Mesendoderm (in vitro differentiated cells): ENCODE measurements at regions not wholly inside any gene's neighbourhood (a gene's known extent, or its start where the extent isn't known, plus 50 kb on each side); places are given as distances from the start of the nearest gene placed in this dataset.

Experiments
- DNase-seq: peaks from one replicate; pipeline ENCODE4 v3.0.0; 2013
- H2AK5ac ChIP-seq: 2 replicates; pipeline ENCODE4 v1.6.1; 2013; ENCODE audit warnings: low read length, inconsistent platforms
- H2BK120ac ChIP-seq: 2 replicates; pipeline ENCODE4 v1.6.1; 2013; ENCODE audit warnings: low read depth, mild to moderate bottlenecking, low read length, moderate library complexity, mixed read lengths
- H2BK15ac ChIP-seq: replicated peaks from 2 replicates; pipeline ENCODE4 v1.6.1; 2013; ENCODE audit warnings: low read depth, mild to moderate bottlenecking, moderate library complexity
- H2BK5ac ChIP-seq: 2 replicates; pipeline ENCODE4 v1.6.1; 2013; ENCODE audit warnings: low read length, inconsistent platforms
- H3K18ac ChIP-seq: 2 replicates; pipeline ENCODE4 v1.6.1; 2013; ENCODE audit warnings: mild to moderate bottlenecking, low read length, mixed read lengths
- H3K23ac ChIP-seq: one replicate; pipeline ENCODE4 v1.6.1; 2013; ENCODE audit warnings: low read length
- H3K27ac ChIP-seq: 2 replicates; pipeline ENCODE4 v1.5.1; 2013; ENCODE audit warnings: low read depth, mild to moderate bottlenecking, inconsistent platforms, low read length, moderate library complexity
- H3K27me3 ChIP-seq: 2 replicates; pipeline ENCODE4 v1.6.1; 2013; ENCODE audit warnings: low read length, control low read depth, mild to moderate bottlenecking, inconsistent platforms; ENCODE audit not compliant: insufficient read depth, poor library complexity
- H3K36me3 ChIP-seq: 2 replicates; pipeline ENCODE4 v1.6.1; 2013; ENCODE audit warnings: low read length, inconsistent platforms; ENCODE audit not compliant: control insufficient read depth, insufficient read depth
- H3K4ac ChIP-seq: one replicate; pipeline ENCODE4 v1.6.1; 2013; ENCODE audit warnings: low read depth, mild to moderate bottlenecking, low read length, moderate library complexity
- H3K4me1 ChIP-seq: 2 replicates; pipeline ENCODE4 v1.6.1; 2013; ENCODE audit warnings: low read depth, low read length, inconsistent platforms; ENCODE audit not compliant: control insufficient read depth
- H3K4me2 ChIP-seq: 2 replicates; pipeline ENCODE4 v1.6.1; 2013; ENCODE audit warnings: low read length
- H3K4me3 ChIP-seq: 2 replicates; pipeline ENCODE4 v1.5.1; 2013; ENCODE audit warnings: mild to moderate bottlenecking, low read length
- H3K56ac ChIP-seq: one replicate; pipeline ENCODE4 v1.6.1; 2013; ENCODE audit warnings: low read length
- H3K79me1 ChIP-seq: 2 replicates; pipeline ENCODE4 v1.6.1; 2013; ENCODE audit warnings: low read length, inconsistent platforms
- H3K79me2 ChIP-seq: 2 replicates; pipeline ENCODE4 v1.6.1; 2013; ENCODE audit warnings: mild to moderate bottlenecking, low read length; ENCODE audit not compliant: control insufficient read depth, insufficient read depth
- H3K9ac ChIP-seq: 2 replicates; pipeline ENCODE4 v1.6.1; 2013; ENCODE audit warnings: low read length, inconsistent platforms
- H4K5ac ChIP-seq: one replicate; pipeline ENCODE4 v1.6.1; 2013; ENCODE audit warnings: low read length
- H4K8ac ChIP-seq: one replicate; pipeline ENCODE4 v1.6.1; 2013; ENCODE audit warnings: low read depth, mild to moderate bottlenecking, control low read depth, low read length, moderate library complexity
- WGBS: extraction: QIAGEN DNeasy Blood & Tissue Kit; methylation state at CpG from one replicate; pipeline ENCODE4 v1.1.7; 2013; ENCODE audit warnings: low lambda C conversion rate, missing lambda C conversion rate; ENCODE audit not compliant: insufficient coverage; ENCODE audit errors: extremely low coverage; 5-methylcytosine and 5-hydroxymethylcytosine counted together

DNA sequence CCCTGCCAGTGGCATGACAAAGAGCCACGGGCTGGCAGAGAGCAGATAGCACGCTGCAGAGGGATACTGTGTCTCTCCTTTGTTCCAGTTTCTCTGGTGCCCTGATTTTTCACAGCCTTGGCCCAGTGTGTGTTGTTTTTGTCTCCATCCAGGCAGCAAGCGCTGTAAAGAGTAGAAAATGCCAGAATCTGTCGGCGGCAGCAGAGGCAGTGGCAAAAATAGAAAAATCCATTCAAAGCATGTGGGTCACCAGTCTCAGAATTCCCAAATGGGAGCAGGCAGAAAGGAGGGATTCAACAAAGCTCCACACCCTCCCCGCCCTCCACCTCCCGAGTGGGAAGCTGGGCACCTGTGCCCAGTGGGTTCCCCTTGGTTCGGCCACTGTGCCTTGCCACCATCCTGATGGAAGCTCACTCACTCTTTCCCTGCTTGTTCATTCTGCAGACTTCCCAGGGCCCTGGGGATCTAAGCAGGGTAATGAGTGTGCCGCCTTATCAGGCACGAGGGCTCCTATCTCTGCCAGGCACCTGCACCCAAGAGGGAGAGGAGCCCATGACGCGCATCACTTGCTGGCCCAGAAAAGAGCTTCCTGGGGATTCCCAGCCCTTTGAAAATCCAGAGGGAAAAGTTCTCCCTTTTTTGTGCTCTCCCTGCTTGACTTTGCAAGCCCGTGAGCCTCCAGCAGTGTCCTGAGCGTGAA is 416.9 kb downstream of the IRS2 start:
- no peak overlapping the region for H3K9ac ChIP-seq
- no peaks in the 10 kb centered on the region for H3K79me2 ChIP-seq
- no peak overlapping the region for H2BK120ac ChIP-seq
- H3K4me1 ChIP-seq = no peaks in the 10 kb centered on the region
- no peak overlapping the region for H3K18ac ChIP-seq
- no peak overlapping the region for H4K8ac ChIP-seq
- no peak overlapping the region for H3K23ac ChIP-seq
- H3K27ac ChIP-seq = no peak overlapping the region
- no peak overlapping the region for H2AK5ac ChIP-seq
- no peak overlapping the region for H2BK5ac ChIP-seq
- H3K79me1 ChIP-seq = no peaks in the 10 kb centered on the region
- no peaks in the 10 kb centered on the region for H3K27me3 ChIP-seq
- H4K5ac ChIP-seq = no peak overlapping the region
- H3K4me2 ChIP-seq = no peak overlapping the region
- H3K56ac ChIP-seq = no peak overlapping the region
- no peak overlapping the region for H3K4me3 ChIP-seq
- H2BK15ac ChIP-seq = no peak overlapping the region
- H3K36me3 ChIP-seq = no peaks in the 10 kb centered on the region
- WGBS = no CpG with 5 or more reads among the region's 14 CpGs
- DNase-seq = no peak
- no peak overlapping the region for H3K4ac ChIP-seq

- Histone ChIP-seq H3K18ac (no peak overlapping the region), H4K5ac (no peak overlapping the region), H2BK120ac (no peak overlapping the region), H3K9ac (no peak overlapping the region), H2BK5ac (no peak overlapping the region), H4K8ac (no peak overlapping the region), H3K56ac (no peak overlapping the region), H3K23ac (no peak overlapping the region), H3K4me3 (no peak overlapping the region), H3K27ac (no peak overlapping the region), H3K4ac (no peak overlapping the region), H3K4me2 (no peak overlapping the region), H2BK15ac (no peak overlapping the region), H3K36me3 (no peaks in the 10 kb centered on the region), H3K79me2 (no peaks in the 10 kb centered on the region), H3K27me3 (no peaks in the 10 kb centered on the region), H3K4me1 (no peaks in the 10 kb centered on the region), H2AK5ac (no peak overlapping the region), H3K79me1 (no peaks in the 10 kb centered on the region)
- no CpG with 5 or more reads among the region's 4 CpGs for WGBS
- no peak for DNase-seq
Observed at GRCh38 chr13:109368230-109368629, 418.2 kb downstream of the IRS2 start.

- H3K4me1 ChIP-seq = no peaks in the 10 kb centered on the region
- H2BK5ac ChIP-seq = no peak overlapping the region
- H2BK120ac ChIP-seq = no peak overlapping the region
- H3K56ac ChIP-seq = no peak overlapping the region
- H4K5ac ChIP-seq = no peak overlapping the region
- no peak overlapping the region for H3K4ac ChIP-seq
- H4K8ac ChIP-seq = no peak overlapping the region
- no peak overlapping the region for H3K27ac ChIP-seq
- no peak overlapping the region for H3K23ac ChIP-seq
- no peak overlapping the region for H3K4me2 ChIP-seq
- H3K79me2 ChIP-seq = no peaks in the 10 kb centered on the region
- DNase-seq = no peak
- H3K36me3 ChIP-seq = no peaks in the 10 kb centered on the region
- H3K9ac ChIP-seq = no peak overlapping the region
- no peak overlapping the region for H2BK15ac ChIP-seq
- no peaks in the 10 kb centered on the region for H3K79me1 ChIP-seq
- H3K27me3 ChIP-seq = no peaks in the 10 kb centered on the region
- H3K4me3 ChIP-seq = no peak overlapping the region
- no peak overlapping the region for H2AK5ac ChIP-seq
- H3K18ac ChIP-seq = no peak overlapping the region
- no CpG with 5 or more reads among the region's 2 CpGs for WGBS
Observed at GRCh38 chr13:109366525-109366924, 419.9 kb downstream of the IRS2 start.

GRCh38 chr13:109363431-109363830 is 423.0 kb downstream of the IRS2 start:
- no peak overlapping the region for H2BK120ac ChIP-seq
- no peak for DNase-seq
- no peak overlapping the region for H2BK15ac ChIP-seq
- no peak overlapping the region for H3K23ac ChIP-seq
- no peak overlapping the region for H3K4me3 ChIP-seq
- H3K9ac ChIP-seq = no peak overlapping the region
- no peak overlapping the region for H2AK5ac ChIP-seq
- no peak overlapping the region for H3K18ac ChIP-seq
- no peak overlapping the region for H3K56ac ChIP-seq
- no peaks in the 10 kb centered on the region for H3K36me3 ChIP-seq
- no peak overlapping the region for H4K5ac ChIP-seq
- H3K79me1 ChIP-seq = no peaks in the 10 kb centered on the region
- no peaks in the 10 kb centered on the region for H3K27me3 ChIP-seq
- H3K79me2 ChIP-seq = no peaks in the 10 kb centered on the region
- H2BK5ac ChIP-seq = no peak overlapping the region
- no peak overlapping the region for H3K27ac ChIP-seq
- WGBS = no CpG with 5 or more reads among the region's 6 CpGs
- no peak overlapping the region for H3K4ac ChIP-seq
- H3K4me2 ChIP-seq = no peak overlapping the region
- no peak overlapping the region for H4K8ac ChIP-seq
- H3K4me1 ChIP-seq = no peaks in the 10 kb centered on the region

DNA sequence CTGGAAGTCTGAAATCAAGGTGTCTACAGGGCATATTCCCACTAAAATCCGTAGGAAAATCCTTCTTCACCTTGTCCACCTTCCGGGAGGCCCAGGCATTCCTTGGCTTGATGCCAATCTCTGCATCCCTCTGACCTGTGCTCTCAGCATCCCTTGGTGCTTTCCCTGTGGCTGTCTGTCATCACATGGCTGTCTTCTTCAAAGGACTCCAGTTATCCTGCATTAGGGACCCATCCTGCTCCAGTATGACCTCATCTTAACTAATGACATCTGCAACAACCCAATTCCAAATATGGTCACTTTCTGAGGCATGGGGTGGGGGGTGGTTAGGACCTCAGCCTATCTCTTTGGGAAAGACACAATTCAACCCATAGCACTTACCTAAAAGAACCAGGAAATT is 423.8 kb downstream of the IRS2 start:
- H3K23ac ChIP-seq = no peak overlapping the region
- H3K27ac ChIP-seq = no peak overlapping the region
- WGBS = no CpG with 5 or more reads among the region's 2 CpGs
- H3K4ac ChIP-seq = no peak overlapping the region
- H3K79me2 ChIP-seq = no peaks in the 10 kb centered on the region
- H2BK120ac ChIP-seq = no peak overlapping the region
- no peak for DNase-seq
- no peaks in the 10 kb centered on the region for H3K79me1 ChIP-seq
- H3K9ac ChIP-seq = no peak overlapping the region
- no peaks in the 10 kb centered on the region for H3K27me3 ChIP-seq
- no peak overlapping the region for H3K56ac ChIP-seq
- no peak overlapping the region for H4K5ac ChIP-seq
- no peaks in the 10 kb centered on the region for H3K4me1 ChIP-seq
- H2AK5ac ChIP-seq = no peak overlapping the region
- H3K4me3 ChIP-seq = no peak overlapping the region
- H3K4me2 ChIP-seq = no peak overlapping the region
- H4K8ac ChIP-seq = no peak overlapping the region
- H3K18ac ChIP-seq = no peak overlapping the region
- no peak overlapping the region for H2BK5ac ChIP-seq
- H2BK15ac ChIP-seq = no peak overlapping the region
- no peaks in the 10 kb centered on the region for H3K36me3 ChIP-seq
